Mesodermal cell (in vitro differentiated cells): ENCODE measurements at regions not wholly inside any gene's neighbourhood (a gene's known extent, or its start where the extent isn't known, plus 50 kb on each side); places are given as distances from the start of the nearest gene placed in this dataset.

Experiments
- H3K27ac ChIP-seq: 2 replicates; pipeline ENCODE4 v1.7.0; 2013; ENCODE audit warnings: mild to moderate bottlenecking, low read depth, low read length, moderate library complexity; ENCODE audit not compliant: severe bottlenecking
- H3K36me3 ChIP-seq: 2 replicates; pipeline ENCODE4 v1.7.1; 2013; ENCODE audit warnings: mild to moderate bottlenecking, low read length, moderate library complexity; ENCODE audit not compliant: control insufficient read depth, insufficient read depth
- H3K4me1 ChIP-seq: one replicate; pipeline ENCODE4 v1.7.1; 2013; ENCODE audit warnings: mild to moderate bottlenecking, low read length; ENCODE audit not compliant: insufficient read depth, control insufficient read depth, poor library complexity, severe bottlenecking
- H3K4me3 ChIP-seq: 2 replicates; pipeline ENCODE4 v1.7.0; 2013; ENCODE audit warnings: low read length, control low read depth, mild to moderate bottlenecking; ENCODE audit not compliant: insufficient read depth, poor library complexity, severe bottlenecking; ENCODE audit errors: extremely low read depth
- H3K9me3 ChIP-seq: 2 replicates; pipeline ENCODE4 v1.7.1; 2013; ENCODE audit warnings: mild to moderate bottlenecking, low read length, moderate library complexity; ENCODE audit not compliant: control insufficient read depth
- WGBS, 2 experiments: methylation state at CpG; one replicate each; pipeline ENCODE4 v1.1.5; 2013; ENCODE audit warnings: missing lambda C conversion rate in 2 of 2; ENCODE audit not compliant: insufficient coverage in 2 of 2; 5-methylcytosine and 5-hydroxymethylcytosine counted together

DNA sequence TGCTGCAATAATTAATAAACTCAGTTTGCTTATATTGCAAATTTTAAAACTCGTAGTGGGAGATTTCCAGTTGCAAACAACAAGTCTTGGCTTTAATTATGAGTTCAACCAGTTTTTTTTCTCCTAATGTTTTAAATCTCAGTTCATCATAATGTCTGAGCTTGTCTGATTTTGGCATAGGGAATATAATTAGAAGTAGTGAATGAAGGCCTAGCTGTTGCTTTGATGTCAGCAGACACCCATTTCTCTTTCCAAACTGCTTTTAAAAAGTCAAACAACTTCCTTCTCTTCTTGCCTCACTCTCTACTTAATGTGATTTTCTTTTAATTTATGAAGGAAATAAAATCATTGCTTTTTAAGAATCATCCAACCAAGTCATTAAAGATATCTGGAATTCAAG is 1462.1 kb downstream of the DPP10 start:
- H3K27ac ChIP-seq: no peak overlapping the region
- H3K9me3 ChIP-seq: no peaks in the 10 kb centered on the region
- no peaks in the 10 kb centered on the region for H3K4me1 ChIP-seq
- no peaks in the 10 kb centered on the region for H3K36me3 ChIP-seq
- 80% methylated on average over 1 of the region's 1 CpG; no CpG with 5 or more reads in 1 of the 2 experiments for WGBS, 2 experiments
- no peak overlapping the region for H3K4me3 ChIP-seq

DNA sequence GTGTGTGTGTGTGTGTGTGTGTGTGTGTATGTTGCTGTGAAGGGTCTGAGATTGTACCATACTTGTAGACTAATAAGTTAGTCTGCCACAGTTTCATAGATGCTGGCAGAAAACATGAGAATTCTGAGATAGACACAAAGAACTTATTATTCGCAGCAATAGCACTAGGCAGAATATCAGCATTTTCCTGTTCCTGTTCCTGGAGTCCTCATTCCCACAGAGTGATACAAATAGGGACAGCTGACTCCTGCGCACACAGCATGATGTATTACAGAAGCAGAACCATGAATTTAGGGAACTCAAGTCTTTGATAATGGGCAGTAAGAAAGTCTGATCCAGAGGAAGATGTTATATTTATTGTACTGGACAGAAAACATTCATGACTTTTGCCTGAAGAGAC is 1466.3 kb downstream of the DPP10 start:
- Histone ChIP-seq H3K4me3 (no peak overlapping the region), H3K9me3 (no peaks in the 10 kb centered on the region), H3K36me3 (no peaks in the 10 kb centered on the region), H3K27ac (no peak overlapping the region), H3K4me1 (no peaks in the 10 kb centered on the region)
- 100% methylated on average over 2 of the region's 2 CpGs for WGBS, 2 experiments

DNA sequence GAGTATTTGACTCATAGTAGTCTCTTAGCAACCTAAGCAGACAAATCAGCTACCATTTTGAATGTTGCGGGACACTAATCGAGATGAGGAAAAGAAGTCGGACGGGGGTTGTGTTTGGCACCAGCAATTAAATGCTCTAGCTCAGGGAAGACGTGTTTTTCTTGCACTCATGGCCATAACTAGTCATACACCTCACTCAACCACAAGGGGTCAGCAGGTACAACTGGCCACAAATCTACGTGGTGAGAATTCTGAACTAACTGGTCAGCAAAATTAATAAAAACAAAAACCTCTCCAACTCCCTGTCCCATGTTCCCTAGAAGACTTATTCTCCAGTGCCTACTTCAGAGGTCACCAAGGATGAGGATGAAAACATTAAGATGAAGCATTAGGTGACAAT is 1467.8 kb downstream of the DPP10 start:
- 91 to 92% methylated on average over 5 of the region's 6 CpGs for WGBS, 2 experiments
- Histone ChIP-seq H3K36me3 (no peaks in the 10 kb centered on the region), H3K4me3 (no peak overlapping the region), H3K27ac (no peak overlapping the region), H3K9me3 (no peaks in the 10 kb centered on the region), H3K4me1 (no peaks in the 10 kb centered on the region)

DNA sequence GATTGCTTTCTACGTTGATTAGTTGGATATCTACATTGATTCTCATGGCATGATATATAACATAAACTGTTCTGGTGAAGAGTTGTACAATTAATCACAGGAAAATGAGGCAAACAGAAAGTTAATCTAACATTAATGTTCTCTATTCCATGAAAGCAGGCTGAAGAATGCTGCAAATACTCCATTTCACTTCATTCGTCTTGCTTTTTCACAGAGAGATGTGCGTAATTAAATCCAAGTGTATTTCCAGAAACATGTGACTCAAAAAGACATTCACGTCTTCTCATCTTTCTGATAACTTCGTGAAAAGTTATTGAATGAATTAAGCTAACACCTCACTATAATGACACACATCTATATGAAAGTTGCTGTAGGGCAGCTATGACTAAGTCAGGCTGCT is 1471.5 kb downstream of the DPP10 start:
- H3K4me1 ChIP-seq: no peaks in the 10 kb centered on the region

DNA sequence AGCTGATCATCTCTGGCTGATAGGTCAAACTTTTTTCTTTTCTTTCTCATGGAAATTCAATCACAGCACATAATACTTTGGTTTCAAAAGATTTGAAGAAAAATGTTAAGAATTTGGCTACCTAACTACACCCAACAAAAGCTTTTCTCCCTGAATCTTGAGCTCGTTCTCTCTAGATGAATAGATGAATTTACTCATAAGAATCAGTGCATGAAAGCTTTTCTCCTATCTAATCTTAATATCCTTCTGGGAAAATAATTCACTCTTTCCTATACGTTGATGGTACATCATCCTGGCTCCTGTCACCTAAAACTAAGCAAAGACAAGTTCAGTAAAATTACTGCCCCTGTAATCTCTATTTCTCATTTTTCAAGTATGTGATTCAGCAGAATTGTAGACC is 1479.1 kb downstream of the DPP10 start:
- Histone ChIP-seq H3K36me3 (no peaks in the 10 kb centered on the region), H3K27ac (no peak overlapping the region), H3K9me3 (no peaks in the 10 kb centered on the region), H3K4me1 (no peaks in the 10 kb centered on the region), H3K4me3 (no peak overlapping the region)
- 56 to 85% methylated on average over 1 of the region's 2 CpGs for WGBS, 2 experiments

More for the DNA sequence above, 1471.5 kb downstream of the DPP10 start:
- no peaks in the 10 kb centered on the region for H3K36me3 ChIP-seq
- WGBS, 2 experiments: 90 to 100% methylated on average over 1 to 2 of the region's 5 CpGs
- no peaks in the 10 kb centered on the region for H3K9me3 ChIP-seq
- H3K4me3 ChIP-seq: no peak overlapping the region
- no peak overlapping the region for H3K27ac ChIP-seq

DNA sequence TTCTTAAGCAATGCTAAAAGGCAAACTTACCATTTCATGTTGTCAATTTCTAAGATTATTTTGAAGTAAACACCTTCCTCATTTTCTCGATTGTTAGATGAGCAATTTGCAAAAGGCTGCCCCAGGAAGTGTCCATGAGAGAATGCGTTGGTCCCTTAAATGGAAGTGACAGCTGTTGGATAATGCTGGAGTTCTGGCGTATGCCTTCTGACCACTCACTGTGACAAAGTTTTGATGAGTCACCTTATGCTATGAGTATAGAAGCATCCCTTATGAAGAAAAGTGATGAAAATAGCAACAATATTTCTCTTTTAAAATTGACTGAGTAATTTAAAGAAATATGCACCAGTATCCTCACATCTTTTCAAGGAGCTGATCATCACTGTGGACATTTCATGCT is 1497.5 kb downstream of the DPP10 start:
- no peaks in the 10 kb centered on the region for H3K4me1 ChIP-seq
- no peaks in the 10 kb centered on the region for H3K36me3 ChIP-seq
- H3K4me3 ChIP-seq: no peak overlapping the region
- no peaks in the 10 kb centered on the region for H3K9me3 ChIP-seq
- WGBS, 2 experiments: 83% methylated on average over 1 of the region's 3 CpGs; no CpG with 5 or more reads in 1 of the 2 experiments
- H3K27ac ChIP-seq: no peak overlapping the region

DNA sequence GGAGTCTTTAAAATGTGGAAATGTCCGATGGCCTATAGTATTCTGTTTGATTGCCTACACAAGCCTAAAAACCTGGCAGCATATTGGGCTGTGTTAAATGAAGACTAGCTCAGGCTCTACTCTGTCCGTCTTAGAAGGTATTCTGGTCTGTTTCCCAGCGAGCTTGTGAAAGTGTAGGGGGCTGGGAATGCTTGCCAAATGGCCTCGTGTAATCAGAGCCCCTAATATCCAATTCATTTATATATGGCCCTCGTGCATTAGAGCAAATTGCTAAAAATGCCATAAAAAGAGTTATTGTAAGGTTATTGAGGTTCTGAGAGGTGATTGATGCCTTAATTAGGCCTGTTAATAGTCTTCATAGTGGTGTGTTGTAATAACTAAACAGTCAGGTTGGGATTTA is 1500.4 kb downstream of the DPP10 start:
- Histone ChIP-seq H3K4me1 (no peaks in the 10 kb centered on the region), H3K9me3 (no peaks in the 10 kb centered on the region), H3K4me3 (no peak overlapping the region), H3K36me3 (no peaks in the 10 kb centered on the region), H3K27ac (no peak overlapping the region)
- 71 to 100% methylated on average over 1 to 2 of the region's 5 CpGs for WGBS, 2 experiments

DNA sequence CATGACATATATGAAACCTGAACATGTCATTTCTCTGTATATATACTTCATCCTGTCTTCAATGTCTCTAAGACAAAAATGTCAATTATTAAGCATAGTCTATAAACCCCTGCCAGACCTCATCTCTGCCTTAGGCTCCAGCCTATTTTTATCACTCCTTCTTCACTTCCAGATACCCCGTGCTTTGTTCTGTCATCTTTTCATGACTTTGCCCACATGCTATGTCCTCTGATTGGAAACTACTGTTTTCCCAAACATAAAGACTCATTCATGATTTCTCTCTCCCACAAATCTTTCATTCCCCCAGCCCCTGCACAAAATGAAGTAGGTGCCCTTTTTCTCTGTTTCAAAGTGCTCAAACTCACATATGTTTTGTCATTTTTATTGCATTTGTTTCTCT is 1503.9 kb downstream of the DPP10 start:
- 90 to 100% methylated on average over 1 of the region's 1 CpG for WGBS, 2 experiments
- no peaks in the 10 kb centered on the region for H3K4me1 ChIP-seq
- no peak overlapping the region for H3K4me3 ChIP-seq
- H3K27ac ChIP-seq: no peak overlapping the region
- H3K9me3 ChIP-seq: no peaks in the 10 kb centered on the region
- no peaks in the 10 kb centered on the region for H3K36me3 ChIP-seq

DNA sequence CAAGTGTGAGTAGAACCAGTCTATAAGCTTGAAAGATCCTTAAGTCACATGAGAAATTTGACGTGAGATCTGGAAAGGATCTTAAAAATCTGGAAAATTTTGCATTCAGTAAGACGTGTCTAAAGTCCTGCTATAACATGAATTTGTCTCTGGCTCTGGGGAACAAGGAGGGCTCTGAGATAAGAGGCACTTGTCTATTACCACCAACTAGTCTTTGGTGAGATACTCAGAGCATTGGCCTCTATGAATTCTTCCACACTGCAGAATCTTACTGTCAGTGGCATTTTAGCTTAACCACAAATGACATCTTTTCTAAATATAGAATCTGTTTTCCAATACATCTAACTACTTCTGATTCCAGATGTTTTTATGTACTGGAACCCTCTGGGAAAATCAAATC is 1504.5 kb downstream of the DPP10 start:
- Histone ChIP-seq H3K9me3 (no peaks in the 10 kb centered on the region), H3K27ac (no peak overlapping the region), H3K36me3 (no peaks in the 10 kb centered on the region), H3K4me1 (no peaks in the 10 kb centered on the region), H3K4me3 (no peak overlapping the region)
- WGBS, 2 experiments: 83 to 100% methylated on average over 2 of the region's 2 CpGs

DNA sequence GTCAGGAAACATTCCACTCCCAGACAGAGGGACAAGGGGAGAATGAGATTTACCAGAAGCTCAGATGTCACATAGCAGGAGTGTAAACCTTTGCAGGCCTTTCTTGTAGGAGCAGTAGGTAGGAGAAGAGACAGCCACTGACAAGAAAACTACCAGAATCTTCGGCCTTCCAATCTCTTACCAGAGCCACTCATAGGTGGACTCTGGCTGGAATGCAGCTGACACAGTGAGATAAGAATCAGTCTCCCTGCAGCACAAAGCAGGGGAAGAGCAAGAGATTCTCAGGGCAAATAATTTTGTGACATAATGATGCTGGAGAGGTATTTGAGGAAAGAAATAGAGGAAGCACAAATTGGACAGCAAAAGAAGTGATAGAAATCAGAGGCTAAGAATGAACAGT is 1534.5 kb downstream of the DPP10 start:
- Histone ChIP-seq H3K4me1 (no peaks in the 10 kb centered on the region), H3K9me3 (no peaks in the 10 kb centered on the region), H3K36me3 (no peaks in the 10 kb centered on the region), H3K27ac (peak overlapping the region; percentile 60), H3K4me3 (no peak overlapping the region)
- 83% methylated on average over 1 of the region's 1 CpG; no CpG with 5 or more reads in 1 of the 2 experiments for WGBS, 2 experiments

DNA sequence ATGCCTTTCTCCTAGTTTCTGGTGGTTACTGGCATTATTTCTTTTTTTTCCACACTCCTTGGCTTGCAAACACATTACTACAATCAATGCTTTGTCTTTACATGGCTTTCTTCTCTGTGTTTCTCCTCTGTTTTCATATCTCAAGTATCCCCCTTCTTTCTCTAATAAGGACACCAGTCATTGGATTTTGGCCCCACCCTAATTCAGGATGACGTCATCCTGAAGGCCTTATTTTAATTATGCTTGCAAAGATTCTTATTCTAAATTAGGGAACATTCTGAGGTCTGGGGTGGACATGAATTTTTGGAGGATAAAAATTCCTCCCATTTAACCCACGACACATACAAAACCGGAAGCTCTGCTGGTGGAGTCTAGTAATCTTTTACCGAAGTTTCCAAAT is 1556.6 kb downstream of the DPP10 start:
- H3K4me1 ChIP-seq: no peaks in the 10 kb centered on the region
- H3K9me3 ChIP-seq: no peaks in the 10 kb centered on the region
- 100% methylated on average over 1 of the region's 4 CpGs; no CpG with 5 or more reads in 1 of the 2 experiments for WGBS, 2 experiments
- no peak overlapping the region for H3K27ac ChIP-seq
- no peaks in the 10 kb centered on the region for H3K36me3 ChIP-seq
- H3K4me3 ChIP-seq: no peak overlapping the region
